Keratinocyte (primary cell): ENCODE measurements at regions not wholly inside any gene's neighbourhood (a gene's known extent, or its start where the extent isn't known, plus 50 kb on each side); places are given as distances from the start of the nearest gene placed in this dataset.

Experiments
- EZH2 ChIP-seq: IDR thresholded peaks from one replicate; pipeline ENCODE4 v1.6.1; 2012; ENCODE audit warnings: inconsistent platforms, mild to moderate bottlenecking, low read length, moderate library complexity
- TF ChIP-seq, protein P1 (sequence below), 3 experiments: IDR thresholded peaks in 1 of 3; conservative IDR thresholded peaks in 1 of 3; optimal IDR thresholded peaks in 1 of 3; 2 replicates in 2 of 3; 3 replicates in 1 of 3; pipeline versions ENCODE3 to v1.5.1; 2011; ENCODE audit warnings: low read length in 3 of 3, mild to moderate bottlenecking in 3 of 3, moderate library complexity in 2 of 3, control low read depth in 1 of 3, inconsistent platforms in 1 of 3; ENCODE audit not compliant: insufficient read depth in 2 of 3; ENCODE audit errors: extremely low read depth in 1 of 3

- TF ChIP-seq, protein P1, sequence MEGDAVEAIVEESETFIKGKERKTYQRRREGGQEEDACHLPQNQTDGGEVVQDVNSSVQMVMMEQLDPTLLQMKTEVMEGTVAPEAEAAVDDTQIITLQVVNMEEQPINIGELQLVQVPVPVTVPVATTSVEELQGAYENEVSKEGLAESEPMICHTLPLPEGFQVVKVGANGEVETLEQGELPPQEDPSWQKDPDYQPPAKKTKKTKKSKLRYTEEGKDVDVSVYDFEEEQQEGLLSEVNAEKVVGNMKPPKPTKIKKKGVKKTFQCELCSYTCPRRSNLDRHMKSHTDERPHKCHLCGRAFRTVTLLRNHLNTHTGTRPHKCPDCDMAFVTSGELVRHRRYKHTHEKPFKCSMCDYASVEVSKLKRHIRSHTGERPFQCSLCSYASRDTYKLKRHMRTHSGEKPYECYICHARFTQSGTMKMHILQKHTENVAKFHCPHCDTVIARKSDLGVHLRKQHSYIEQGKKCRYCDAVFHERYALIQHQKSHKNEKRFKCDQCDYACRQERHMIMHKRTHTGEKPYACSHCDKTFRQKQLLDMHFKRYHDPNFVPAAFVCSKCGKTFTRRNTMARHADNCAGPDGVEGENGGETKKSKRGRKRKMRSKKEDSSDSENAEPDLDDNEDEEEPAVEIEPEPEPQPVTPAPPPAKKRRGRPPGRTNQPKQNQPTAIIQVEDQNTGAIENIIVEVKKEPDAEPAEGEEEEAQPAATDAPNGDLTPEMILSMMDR (optimal IDR thresholded peaks at IDR 0.05 in 1 of 3, IDR thresholded peaks at IDR 0.05 in 1 of 3, conservative IDR thresholded peaks at IDR 0.05 in 1 of 3; ENCODE audit: extremely low read depth in 1 of 3, insufficient read depth in 2 of 3, low read length in 3 of 3), result no peak
- TF ChIP-seq EZH2, result no peak
These were observed 114.1 kb downstream of the ZFAND4 start for GRCh38 chr10:45558425-45558824.
